Dedifferentiated amniotic fluid mesenchymal stem cell (primary cell): ENCODE measurements at regions not wholly inside any gene's neighbourhood (a gene's known extent, or its start where the extent isn't known, plus 50 kb on each side); places are given as distances from the start of the nearest gene placed in this dataset.
"Not testable (repeated sequence)": the region's sequence is repeated elsewhere in the genome, so short reads cannot be mapped to it uniquely, and the experiment has no call there.

Source experiments
- DNase-seq: peaks from one replicate; pipeline ENCODE4 v3.0.0-alpha.2; 2016; ENCODE audit errors: extremely low spot score

GRCh38 chr2:82237994-82238662 lies 1933.6 kb upstream of the LRRTM1 start:
- DNase-seq, result no peak

GRCh38 chr2:82234283-82234874 lies 1929.8 kb upstream of the LRRTM1 start:
- no peak for DNase-seq

- no peak for DNase-seq
Observed at GRCh38 chr2:82233806-82234205, 1929.3 kb upstream of the LRRTM1 start.

- no peak for DNase-seq
Observed at GRCh38 chr2:82230406-82230805, 1925.9 kb upstream of the LRRTM1 start.

GRCh38 chr2:82226441-82226840 lies 1921.9 kb upstream of the LRRTM1 start:
- no peak for DNase-seq

- no peak for DNase-seq
Observed at GRCh38 chr2:82224301-82224940, 1919.9 kb upstream of the LRRTM1 start.

GRCh38 chr2:82215212-82215611 lies 1910.7 kb upstream of the LRRTM1 start:
- DNase-seq, result no peak

- DNase-seq, result no peak
Observed at GRCh38 chr2:82199493-82199852, 1894.9 kb upstream of the LRRTM1 start.

- DNase-seq, result no peak
Observed at GRCh38 chr2:82198809-82199492, 1894.4 kb upstream of the LRRTM1 start.

- DNase-seq, result no peak
Observed at GRCh38 chr2:82182270-82182669, 1877.7 kb upstream of the LRRTM1 start.

GRCh38 chr2:82175210-82175609 lies 1870.7 kb upstream of the LRRTM1 start:
- not testable (repeated sequence) for DNase-seq

- DNase-seq, result no peak
Observed at GRCh38 chr2:82172483-82172882, 1867.9 kb upstream of the LRRTM1 start.

GRCh38 chr2:82169379-82169778 lies 1864.8 kb upstream of the LRRTM1 start:
- no peak for DNase-seq

- DNase-seq, result no peak
Observed at GRCh38 chr2:82165377-82165776, 1860.8 kb upstream of the LRRTM1 start.

GRCh38 chr2:82158150-82158549 lies 1853.6 kb upstream of the LRRTM1 start:
- no peak for DNase-seq

- no peak for DNase-seq
Observed at GRCh38 chr2:82155469-82155868, 1850.9 kb upstream of the LRRTM1 start.

- no peak for DNase-seq
Observed at GRCh38 chr2:82143343-82143742, 1838.8 kb upstream of the LRRTM1 start.

- DNase-seq, result no peak
Observed at GRCh38 chr2:82139979-82140611, 1835.5 kb upstream of the LRRTM1 start.

- DNase-seq, result no peak
Observed at GRCh38 chr2:82137441-82137840, 1832.9 kb upstream of the LRRTM1 start.

GRCh38 chr2:82128051-82128450 lies 1823.5 kb upstream of the LRRTM1 start:
- DNase-seq, result no peak

GRCh38 chr2:82124629-82125028 lies 1820.1 kb upstream of the LRRTM1 start:
- no peak for DNase-seq

GRCh38 chr2:82120654-82121053 lies 1816.1 kb upstream of the LRRTM1 start:
- no peak for DNase-seq
